ENCODE measurements at regions not wholly inside any gene's neighbourhood (a gene's known extent, or its start where the extent isn't known, plus 50 kb on each side); places are given as distances from the start of the nearest gene placed in this dataset.

DNA sequence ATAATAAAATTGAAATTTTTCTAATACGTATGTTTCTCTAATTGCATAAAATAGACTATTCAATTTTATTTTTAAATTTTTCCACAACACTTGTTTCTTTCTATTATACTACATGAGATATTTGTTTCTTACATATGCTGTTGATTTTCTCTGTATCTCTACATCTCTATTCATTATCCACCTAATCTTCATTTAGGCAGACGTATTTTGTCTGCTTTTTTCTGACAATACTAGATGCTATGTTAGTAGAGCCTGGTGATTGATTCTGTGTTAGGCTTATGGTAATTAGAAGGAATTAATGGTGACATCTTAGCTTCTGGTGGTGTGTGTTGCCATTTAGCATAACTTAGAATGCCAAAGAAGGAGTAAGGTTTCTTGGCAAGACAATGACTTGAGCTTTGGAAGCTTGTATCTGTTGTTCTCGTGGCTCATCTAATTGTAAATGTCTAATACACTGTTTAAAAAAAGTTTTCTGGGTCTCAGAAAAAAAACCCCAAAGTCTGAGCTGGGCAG is 1610.7 kb upstream of the PCDH20 start:
- Mint-ChIP-seq H3K36me3 (no peaks in the 10 kb centered on the region), H3K9me3 (peaks cover 0 to 11% (median 1%) of the 10 kb centered on the region in 7 donors), H3K27me3 (no peaks in the 10 kb centered on the region), H3K27ac (no peak overlapping the region), H3K4me1 (no peaks in the 10 kb centered on the region), H3K4me3 (no peak overlapping the region)
- ATAC-seq (ENCODE audit: low read depth in 2 of 2) = no peak
- no peak for DNase-seq

DNA sequence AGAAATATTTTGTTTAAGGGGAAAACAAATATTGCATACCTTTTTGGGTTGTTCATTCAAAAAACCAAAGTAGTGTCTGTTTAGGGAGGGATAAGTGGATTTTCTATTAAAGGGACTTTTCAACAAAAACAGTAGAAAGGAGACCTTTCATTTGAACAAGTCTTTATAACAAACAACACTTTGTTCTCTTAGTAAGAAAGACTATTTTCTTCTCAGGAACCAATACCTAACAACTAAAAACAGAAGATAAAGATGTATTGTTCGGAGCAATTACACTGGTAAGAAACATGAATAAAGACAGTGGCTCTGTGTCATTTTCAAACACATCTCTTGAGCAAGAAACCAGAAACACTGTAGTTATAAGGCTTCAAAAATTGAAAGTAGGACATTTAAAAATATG is 1610.1 kb upstream of the PCDH20 start:
- Mint-ChIP-seq H3K4me1 (no peaks in the 10 kb centered on the region), H3K36me3 (no peaks in the 10 kb centered on the region), H3K27me3 (no peaks in the 10 kb centered on the region), H3K27ac (no peak overlapping the region), H3K9me3 (peaks cover 0 to 11% (median 1%) of the 10 kb centered on the region in 7 donors), H3K4me3 (no peak overlapping the region)
- ATAC-seq (ENCODE audit: low read depth in 2 of 2) (no peak), DNase-seq (no peak)

DNA sequence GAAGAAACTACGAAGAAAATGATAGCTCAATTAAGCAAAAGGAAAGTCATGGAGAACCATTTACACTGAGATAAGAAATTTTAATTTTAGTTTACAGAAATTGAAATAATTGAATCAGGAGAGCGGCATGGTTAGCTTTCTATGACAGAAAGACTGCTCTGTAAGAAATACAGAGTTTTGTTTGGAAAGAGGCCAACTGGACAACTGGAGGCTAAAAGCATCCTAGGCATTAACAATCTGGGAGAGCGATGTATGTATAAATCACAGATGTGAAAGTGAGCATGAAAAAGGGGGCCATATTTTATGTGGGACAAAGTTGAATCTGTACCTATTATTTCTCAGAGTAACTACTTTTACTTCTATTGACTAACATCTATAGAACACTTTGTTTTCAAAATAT is 1608.8 kb upstream of the PCDH20 start:
- Mint-ChIP-seq H3K36me3 (no peaks in the 10 kb centered on the region), H3K27me3 (no peaks in the 10 kb centered on the region), H3K4me1 (no peaks in the 10 kb centered on the region), H3K27ac (no peak overlapping the region), H3K9me3 (peaks cover 0 to 8% (median 1%) of the 10 kb centered on the region in 7 donors), H3K4me3 (no peak overlapping the region)
- ATAC-seq (ENCODE audit: low read depth in 2 of 2) = no peak
- DNase-seq = no peak

DNA sequence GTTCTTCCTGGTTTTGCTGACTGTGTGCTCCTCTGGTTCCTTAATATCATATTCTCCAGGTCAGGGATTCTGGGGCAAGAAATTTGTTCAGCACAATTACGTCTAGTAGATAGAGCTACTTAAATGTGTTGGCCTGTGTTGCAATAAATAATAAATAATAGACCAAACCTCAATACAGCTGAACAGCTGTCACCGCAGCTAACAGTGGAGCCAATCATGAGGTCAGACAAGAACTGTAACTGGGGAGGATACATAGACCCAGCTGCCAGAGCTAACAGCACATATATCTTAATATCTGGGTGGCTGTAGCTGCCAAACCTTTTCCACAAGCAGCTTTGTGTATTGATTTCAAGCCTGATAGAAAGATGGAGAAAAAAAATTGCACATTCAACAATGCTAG is 1596.3 kb upstream of the PCDH20 start:
- no peak for ATAC-seq (ENCODE audit: low read depth in 2 of 2)
- H3K27ac Mint-ChIP-seq = no peak overlapping the region
- no peaks in the 10 kb centered on the region for H3K27me3 Mint-ChIP-seq
- H3K36me3 Mint-ChIP-seq = peaks cover 0 to 10% of the 10 kb centered on the region in 2 donors
- H3K4me1 Mint-ChIP-seq = no peaks in the 10 kb centered on the region
- no peak overlapping the region for H3K4me3 Mint-ChIP-seq
- no peak for DNase-seq
- peaks cover 13 to 63% (median 26%) of the 10 kb centered on the region in 7 donors for H3K9me3 Mint-ChIP-seq

DNA sequence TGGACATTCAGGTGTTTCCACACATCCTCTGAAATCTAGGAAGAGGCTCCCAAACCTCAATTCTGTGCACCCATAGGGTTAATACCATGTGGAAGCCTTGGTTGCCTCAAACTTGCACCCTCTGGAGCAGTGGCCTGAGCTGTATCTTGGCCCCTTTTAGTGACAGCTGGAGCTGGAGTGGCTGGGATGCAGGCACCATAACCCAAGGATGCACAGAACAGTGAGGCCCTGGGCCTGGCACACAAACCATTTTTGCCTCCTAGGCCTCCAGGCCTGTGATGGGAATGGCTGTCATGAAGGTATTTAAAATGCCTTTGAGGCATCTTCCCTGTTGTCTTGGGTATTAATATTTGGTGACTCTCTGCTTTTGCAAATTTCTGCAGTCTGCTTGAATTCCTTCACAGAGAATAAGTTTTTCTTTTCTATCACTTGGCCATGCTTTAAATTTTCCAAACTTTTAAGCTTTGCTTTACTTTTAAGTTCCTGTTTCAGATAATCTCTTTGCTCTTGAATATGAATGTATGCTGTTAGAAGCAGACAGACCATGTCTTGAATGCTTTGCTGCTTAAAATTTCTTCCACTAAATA is 1594.5 kb upstream of the PCDH20 start:
- Mint-ChIP-seq H3K27me3 (no peaks in the 10 kb centered on the region), H3K27ac (no peak overlapping the region), H3K36me3 (peaks cover 0 to 12% of the 10 kb centered on the region in 2 donors), H3K9me3 (peaks cover 13 to 60% (median 29%) of the 10 kb centered on the region in 7 donors), H3K4me1 (no peaks in the 10 kb centered on the region), H3K4me3 (no peak overlapping the region)
- no peak for ATAC-seq (ENCODE audit: low read depth in 2 of 2)
- no peak for DNase-seq

DNA sequence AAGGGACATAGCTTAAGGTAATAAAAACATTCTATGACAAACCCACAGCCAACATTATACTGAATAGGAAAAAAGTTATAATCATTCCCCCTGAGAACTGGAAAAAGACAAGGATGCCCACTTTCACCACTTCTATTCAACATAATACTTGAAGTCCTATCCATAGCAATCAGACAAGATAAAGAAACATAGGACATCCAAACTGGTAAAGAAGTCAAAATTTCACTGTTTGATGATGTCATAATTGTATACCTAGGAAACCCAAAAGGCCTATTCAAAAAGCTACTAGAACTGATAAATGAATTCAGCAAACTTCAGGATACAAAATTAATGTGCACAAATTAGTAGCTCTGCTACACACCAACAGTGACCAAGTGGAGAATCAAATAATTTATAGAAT is 1590.0 kb upstream of the PCDH20 start:
- H3K27ac Mint-ChIP-seq = no peak overlapping the region
- H3K4me1 Mint-ChIP-seq = no peaks in the 10 kb centered on the region
- peaks cover 0 to 14% of the 10 kb centered on the region in 2 donors for H3K36me3 Mint-ChIP-seq
- H3K9me3 Mint-ChIP-seq = peaks cover 13 to 56% (median 26%) of the 10 kb centered on the region in 7 donors
- ATAC-seq (ENCODE audit: low read depth in 2 of 2) (no peak), DNase-seq (no peak)
- no peak overlapping the region for H3K4me3 Mint-ChIP-seq
- no peaks in the 10 kb centered on the region for H3K27me3 Mint-ChIP-seq

DNA sequence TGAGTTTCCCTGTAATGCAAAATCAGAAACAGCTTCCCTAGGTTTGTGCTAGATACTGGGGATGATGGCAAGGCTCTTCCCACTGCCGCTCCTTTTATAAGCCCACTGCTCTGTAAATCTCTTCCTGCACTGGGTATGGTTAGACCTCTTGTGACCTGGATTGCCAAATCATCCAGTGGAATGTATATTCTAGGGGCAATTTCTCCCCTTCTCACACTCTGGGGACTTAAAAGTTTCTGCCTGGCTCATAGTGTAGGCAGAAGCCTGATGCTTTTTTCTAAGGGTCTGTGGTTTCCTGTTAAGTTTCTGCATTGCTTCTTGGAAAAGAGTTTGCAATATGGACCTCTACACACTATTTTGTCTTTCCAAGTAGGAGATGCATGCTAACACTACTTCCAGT is 1582.0 kb upstream of the PCDH20 start:
- no peak for ATAC-seq (ENCODE audit: low read depth in 2 of 2)
- Mint-ChIP-seq H3K27ac (no peak overlapping the region), H3K4me3 (no peak overlapping the region), H3K4me1 (no peaks in the 10 kb centered on the region), H3K27me3 (no peaks in the 10 kb centered on the region), H3K9me3 (peaks cover 0 to 9% (median 3%) of the 10 kb centered on the region in 7 donors), H3K36me3 (no peaks in the 10 kb centered on the region)
- DNase-seq = no peak

DNA sequence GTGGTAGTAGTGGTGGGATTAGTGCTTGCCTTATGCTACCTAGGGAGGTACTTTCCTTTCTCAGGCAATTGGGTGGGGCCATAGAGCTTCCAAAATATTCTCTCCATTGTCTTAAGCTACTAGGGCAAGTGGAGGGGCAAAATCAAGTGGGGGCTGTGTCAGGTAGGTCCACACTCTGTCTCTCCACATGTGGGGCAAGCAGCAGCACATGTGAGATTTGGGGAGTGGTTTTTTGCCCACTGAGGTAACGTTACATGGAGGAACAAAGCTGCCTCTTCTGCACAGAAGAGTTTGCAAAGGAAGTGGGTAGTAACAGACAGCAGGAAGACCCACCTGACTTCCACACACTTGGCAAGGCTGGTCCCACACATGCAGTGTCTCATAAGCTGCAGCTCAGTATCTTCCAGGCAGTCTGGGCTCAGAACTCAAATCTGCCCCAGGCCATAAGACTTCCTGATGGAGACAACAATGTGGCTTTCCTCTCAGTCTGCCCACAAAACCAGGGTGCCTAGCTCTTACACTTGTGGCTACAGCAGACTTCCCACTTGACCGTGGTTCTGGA is 1581.5 kb upstream of the PCDH20 start:
- no peaks in the 10 kb centered on the region for H3K4me1 Mint-ChIP-seq
- DNase-seq (no peak), ATAC-seq (ENCODE audit: low read depth in 2 of 2) (no peak)
- H3K27ac Mint-ChIP-seq = no peak overlapping the region
- H3K27me3 Mint-ChIP-seq = no peaks in the 10 kb centered on the region
- H3K4me3 Mint-ChIP-seq = no peak overlapping the region
- H3K9me3 Mint-ChIP-seq = peaks cover 0 to 9% (median 3%) of the 10 kb centered on the region in 7 donors
- no peaks in the 10 kb centered on the region for H3K36me3 Mint-ChIP-seq

DNA sequence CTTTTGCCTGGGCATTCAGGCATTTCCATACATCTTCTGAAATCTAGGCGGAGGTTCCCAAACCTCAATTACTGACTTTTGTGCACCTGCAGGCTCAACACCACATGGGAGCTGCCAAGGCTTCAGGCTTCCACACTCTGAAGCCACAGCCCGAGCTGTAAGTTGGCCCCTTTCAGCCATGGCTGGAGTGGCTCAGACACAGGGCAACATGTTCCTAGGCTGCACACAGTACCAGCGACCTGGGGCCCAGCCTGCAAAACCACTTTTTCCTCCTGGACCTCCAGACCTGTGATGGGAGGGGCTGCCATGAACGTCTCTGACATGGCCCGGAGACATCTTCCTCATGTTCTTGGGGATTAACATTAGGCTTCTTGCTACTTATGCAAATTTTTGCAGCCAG is 1558.2 kb upstream of the PCDH20 start:
- Mint-ChIP-seq H3K4me3 (no peak overlapping the region), H3K36me3 (no peaks in the 10 kb centered on the region), H3K27me3 (no peaks in the 10 kb centered on the region), H3K27ac (no peak overlapping the region), H3K9me3 (peaks cover 0 to 22% (median 9%) of the 10 kb centered on the region in 7 donors), H3K4me1 (no peaks in the 10 kb centered on the region)
- no peak for ATAC-seq (ENCODE audit: low read depth in 2 of 2)
- no peak for DNase-seq

DNA sequence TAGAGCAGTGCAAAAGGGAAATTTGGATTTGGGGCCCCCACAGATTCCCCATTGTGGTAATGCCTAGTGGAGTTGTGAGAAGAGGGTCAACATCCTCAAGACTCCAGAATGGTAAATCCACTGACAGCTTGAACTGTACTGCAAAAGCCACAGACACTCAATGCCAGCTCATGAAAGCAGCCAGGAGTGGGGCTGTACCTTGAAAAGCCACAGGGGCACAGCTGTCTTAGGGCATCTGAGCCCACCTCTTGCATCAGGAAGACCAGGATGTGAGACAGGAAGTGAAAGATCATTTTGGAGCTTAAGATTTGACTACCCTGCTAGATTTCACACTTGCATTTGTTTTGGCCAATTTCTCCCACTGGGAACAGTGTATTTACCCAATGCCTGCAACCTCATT is 1548.9 kb upstream of the PCDH20 start:
- Mint-ChIP-seq H3K27ac (no peak overlapping the region), H3K27me3 (no peaks in the 10 kb centered on the region), H3K4me3 (no peak overlapping the region), H3K4me1 (no peaks in the 10 kb centered on the region), H3K9me3 (peaks cover 4 to 50% (median 16%) of the 10 kb centered on the region in 7 donors), H3K36me3 (no peaks in the 10 kb centered on the region)
- no peak for DNase-seq
- ATAC-seq (ENCODE audit: low read depth in 2 of 2) = no peak

DNA sequence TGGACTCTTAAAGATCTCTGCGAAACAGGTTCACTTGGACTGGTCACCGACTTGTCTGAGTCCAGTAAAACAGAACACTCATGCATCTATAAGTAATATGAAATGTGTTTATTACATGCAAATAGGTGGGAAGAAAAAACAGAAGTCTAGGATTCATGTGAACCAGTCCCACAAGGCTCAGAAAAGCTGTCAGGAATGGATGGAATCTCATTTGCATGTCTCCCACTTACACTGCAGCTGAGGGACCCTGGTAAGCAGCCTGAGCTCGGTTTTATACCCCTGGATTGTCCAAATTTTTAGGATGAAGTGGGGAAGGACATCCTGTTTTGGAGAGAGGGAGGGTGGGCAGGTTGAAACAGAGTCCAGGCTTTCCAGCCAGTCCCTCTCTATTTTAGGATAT is 1545.1 kb upstream of the PCDH20 start:
- ATAC-seq (ENCODE audit: low read depth in 2 of 2) = no peak
- Mint-ChIP-seq H3K36me3 (no peaks in the 10 kb centered on the region), H3K4me3 (no peak overlapping the region), H3K27ac (no peak overlapping the region), H3K4me1 (no peaks in the 10 kb centered on the region), H3K9me3 (peaks cover 3 to 33% (median 9%) of the 10 kb centered on the region in 7 donors), H3K27me3 (no peaks in the 10 kb centered on the region)
- no peak for DNase-seq

DNA sequence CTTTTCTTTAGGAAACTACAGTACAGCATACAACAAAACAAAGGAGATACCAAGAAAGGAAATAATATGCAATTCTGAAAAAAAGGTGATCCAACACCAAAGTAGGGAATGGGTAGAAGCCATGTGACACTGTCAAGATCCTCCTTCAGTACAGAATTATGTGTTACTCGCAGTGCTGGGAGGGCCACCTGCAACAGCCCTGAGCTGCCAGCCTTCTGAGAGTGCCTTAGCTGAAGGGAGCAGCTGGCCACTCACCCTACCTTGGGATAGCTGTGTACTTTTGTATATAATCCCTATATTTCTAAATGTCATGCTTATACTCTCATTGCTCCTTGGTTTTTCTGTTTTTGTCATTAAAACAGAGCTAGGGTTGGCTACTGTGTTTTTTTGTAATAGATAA is 1518.2 kb upstream of the PCDH20 start:
- peaks cover 0 to 5% (median 0%) of the 10 kb centered on the region in 7 donors for H3K9me3 Mint-ChIP-seq
- no peaks in the 10 kb centered on the region for H3K36me3 Mint-ChIP-seq
- no peak for DNase-seq
- H3K27me3 Mint-ChIP-seq = no peaks in the 10 kb centered on the region
- H3K4me1 Mint-ChIP-seq = no peaks in the 10 kb centered on the region
- no peak overlapping the region for H3K4me3 Mint-ChIP-seq
- H3K27ac Mint-ChIP-seq = no peak overlapping the region
- ATAC-seq (ENCODE audit: low read depth in 2 of 2) = no peak

DNA sequence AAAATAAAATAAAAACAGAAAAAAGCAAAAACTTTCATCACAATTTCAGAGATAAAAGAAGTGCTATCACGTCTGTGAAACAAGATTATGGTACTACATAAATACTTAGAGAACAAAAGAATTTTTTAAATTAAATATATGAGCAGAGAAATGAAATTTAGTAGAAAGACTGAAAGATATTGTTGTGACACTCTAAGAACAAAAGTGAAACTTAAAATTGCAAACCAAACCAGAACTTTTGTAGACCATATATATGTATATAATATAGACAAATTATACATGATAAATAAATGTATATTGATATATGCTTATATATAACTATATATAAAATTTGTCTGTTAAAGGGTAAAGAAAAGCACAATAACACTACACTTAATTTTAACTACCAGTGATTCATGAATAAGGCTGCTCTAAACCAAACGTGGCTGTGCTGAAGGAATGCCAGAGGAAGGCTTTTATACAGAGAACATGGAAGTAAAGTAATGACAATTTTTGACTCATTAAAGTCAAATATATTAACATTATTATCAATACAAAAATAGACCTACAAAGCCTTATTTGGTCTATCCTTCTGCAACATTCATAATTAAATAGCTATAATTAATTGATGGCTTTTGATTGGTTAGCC is 1516.7 kb upstream of the PCDH20 start:
- no peak for DNase-seq
- Mint-ChIP-seq H3K9me3 (peaks cover 0 to 5% (median 0%) of the 10 kb centered on the region in 7 donors), H3K4me1 (no peaks in the 10 kb centered on the region), H3K36me3 (no peaks in the 10 kb centered on the region), H3K27ac (no peak overlapping the region), H3K27me3 (no peaks in the 10 kb centered on the region), H3K4me3 (no peak overlapping the region)
- no peak for ATAC-seq (ENCODE audit: low read depth in 2 of 2)

DNA sequence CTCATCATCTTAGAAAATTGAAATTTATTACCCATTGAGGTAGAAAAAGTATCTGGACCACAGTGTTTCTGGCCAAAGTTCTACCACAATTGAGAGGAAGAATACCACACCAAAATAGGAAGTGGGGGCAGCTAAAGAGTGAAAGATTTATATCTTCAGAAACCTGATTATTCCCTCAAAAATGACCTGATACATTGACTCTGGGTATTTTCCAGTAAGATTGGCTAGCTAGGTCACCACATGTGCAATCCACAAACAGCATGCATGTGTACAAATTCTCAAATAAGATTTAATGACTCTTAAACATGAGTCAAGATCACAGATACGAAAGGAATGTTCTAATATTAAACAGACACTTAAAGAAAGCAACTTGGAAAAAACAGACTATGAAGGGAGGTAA is 1516.2 kb upstream of the PCDH20 start:
- no peaks in the 10 kb centered on the region for H3K27me3 Mint-ChIP-seq
- DNase-seq = no peak
- no peaks in the 10 kb centered on the region for H3K36me3 Mint-ChIP-seq
- no peak overlapping the region for H3K4me3 Mint-ChIP-seq
- no peak overlapping the region for H3K27ac Mint-ChIP-seq
- no peaks in the 10 kb centered on the region for H3K4me1 Mint-ChIP-seq
- peaks cover 0 to 5% (median 0%) of the 10 kb centered on the region in 7 donors for H3K9me3 Mint-ChIP-seq
- ATAC-seq (ENCODE audit: low read depth in 2 of 2) = no peak
